ENCODE measurements at regions not wholly inside any gene's neighbourhood (a gene's known extent, or its start where the extent isn't known, plus 50 kb on each side); places are given as distances from the start of the nearest gene placed in this dataset.

- Histone ChIP-seq H3K9me3 (no peaks in the 10 kb centered on the region), H3K4me1 (no peaks in the 10 kb centered on the region), H3K27me3 (no peaks in the 10 kb centered on the region), H3K27ac (no peak overlapping the region), H3K36me3 (no peaks in the 10 kb centered on the region), H3K4me3 (no peak overlapping the region)
- ATAC-seq: no peak
- DNase-seq: no peak
- intact Hi-C loops (cut with DNase I): no loop called here
- no peak for TF ChIP-seq CTCF (IDR thresholded peaks at IDR 0.05)
These were observed 354.7 kb upstream of the TMTC1 start for GRCh38 chr12:30138483-30138882.

- no peak overlapping the region for H3K4me3 ChIP-seq
- H3K36me3 ChIP-seq: no peaks in the 10 kb centered on the region
- TF ChIP-seq CTCF (IDR thresholded peaks at IDR 0.05): no peak
- H3K9me3 ChIP-seq: no peaks in the 10 kb centered on the region
- H3K4me1 ChIP-seq: no peaks in the 10 kb centered on the region
- H3K27ac ChIP-seq: no peak overlapping the region
- DNase-seq (no peak), ATAC-seq (no peak)
- intact Hi-C loops (cut with DNase I): no loop called here
- H3K27me3 ChIP-seq: no peaks in the 10 kb centered on the region
These were observed 353.0 kb upstream of the TMTC1 start for GRCh38 chr12:30136696-30137095.

- ATAC-seq (no peak), DNase-seq (no peak)
- no peak overlapping the region for H3K27ac ChIP-seq
- no peaks in the 10 kb centered on the region for H3K36me3 ChIP-seq
- H3K4me3 ChIP-seq: no peak overlapping the region
- no peaks in the 10 kb centered on the region for H3K27me3 ChIP-seq
- intact Hi-C loops (cut with DNase I): no loop called here
- H3K4me1 ChIP-seq: no peaks in the 10 kb centered on the region
- H3K9me3 ChIP-seq: no peaks in the 10 kb centered on the region
- no peak for TF ChIP-seq CTCF (IDR thresholded peaks at IDR 0.05)
These were observed 352.0 kb upstream of the TMTC1 start for GRCh38 chr12:30135776-30136175.

- no peak for ATAC-seq
- Histone ChIP-seq H3K27me3 (no peaks in the 10 kb centered on the region), H3K4me3 (no peak overlapping the region), H3K36me3 (no peaks in the 10 kb centered on the region), H3K4me1 (no peaks in the 10 kb centered on the region), H3K9me3 (no peaks in the 10 kb centered on the region), H3K27ac (no peak overlapping the region)
- TF ChIP-seq CTCF (IDR thresholded peaks at IDR 0.05): no peak
- DNase-seq: no peak
- intact Hi-C loops (cut with DNase I): no loop called here
These were observed 350.5 kb upstream of the TMTC1 start for GRCh38 chr12:30134229-30134628.

- ATAC-seq: no peak
- H3K4me3 ChIP-seq: no peak overlapping the region
- no peaks in the 10 kb centered on the region for H3K9me3 ChIP-seq
- H3K27ac ChIP-seq: no peak overlapping the region
- no peak for TF ChIP-seq CTCF (IDR thresholded peaks at IDR 0.05)
- no peak for DNase-seq
- H3K4me1 ChIP-seq: no peaks in the 10 kb centered on the region
- no peaks in the 10 kb centered on the region for H3K27me3 ChIP-seq
- intact Hi-C loops (cut with DNase I): no loop called here
- no peaks in the 10 kb centered on the region for H3K36me3 ChIP-seq
These were observed 343.2 kb upstream of the TMTC1 start for GRCh38 chr12:30126944-30127343.

Measured in left lung (tissue), 4 donors.